GM19239 (cell line): ENCODE measurements at regions not wholly inside any gene's neighbourhood (a gene's known extent, or its start where the extent isn't known, plus 50 kb on each side); places are given as distances from the start of the nearest gene placed in this dataset.
A peak's percentile ranks its signal among the peaks of the same experiment; 100 is the strongest.

ENCODE experiments used
- DNase-seq: peaks from one replicate; pipeline ENCODE4 v3.0.0; 2011; ENCODE audit warnings: low spot score; ENCODE audit not compliant: insufficient read length
- FAIRE-seq: peaks from 2 replicates; lab custom pipeline; 2011; peaks lifted over from hg19 to GRCh38; lab: Jason Lieb, UNC

- FAIRE-seq (no peak), DNase-seq (no peak)
These were observed 113.0 kb upstream of the ANKRD55 start for GRCh38 chr5:56346044-56346710.

DNA sequence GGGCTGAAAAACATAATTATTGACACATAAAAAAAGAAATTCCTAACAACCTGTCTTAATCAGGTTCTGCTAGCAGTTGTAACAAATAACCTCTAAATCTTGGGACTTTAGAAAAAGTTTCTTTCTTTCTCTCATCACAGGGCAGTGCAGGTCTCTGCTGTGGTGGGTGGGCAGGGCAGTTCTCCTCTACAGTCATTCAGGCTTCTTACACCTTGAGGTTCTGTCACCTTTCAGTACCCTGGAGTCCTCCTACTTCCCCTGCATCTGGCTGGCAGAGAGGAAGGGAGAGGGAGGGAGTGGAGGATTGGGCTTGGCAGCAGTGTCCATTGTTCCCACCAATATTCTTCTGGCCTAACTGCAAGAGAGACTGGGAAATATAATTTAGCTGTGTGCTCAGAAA, 112.2 kb upstream of the ANKRD55 start:
- FAIRE-seq (no peak), DNase-seq (no peak)

- no peak for DNase-seq
- FAIRE-seq: no peak
These were observed 111.5 kb upstream of the ANKRD55 start for GRCh38 chr5:56344594-56344993.

DNA sequence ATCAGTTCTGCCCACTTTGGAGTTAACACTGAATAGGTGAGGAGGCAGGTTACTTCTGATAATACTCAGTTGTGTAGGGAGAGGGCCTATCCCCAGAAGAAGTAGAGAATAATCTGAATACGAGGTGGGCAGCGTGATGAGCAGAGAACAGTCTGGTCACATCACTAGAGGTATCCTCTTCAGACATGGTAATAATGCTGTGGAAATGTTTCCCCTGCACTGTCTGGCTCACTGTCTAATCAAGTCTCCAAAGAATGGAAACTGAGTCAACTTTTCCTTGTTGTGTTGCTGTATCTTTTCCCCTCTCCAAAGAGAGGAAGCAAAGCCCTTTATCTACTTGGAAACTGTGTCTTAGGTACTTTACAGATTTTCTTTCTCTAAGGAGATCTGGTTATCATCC, 110.9 kb upstream of the ANKRD55 start:
- no peak for DNase-seq
- FAIRE-seq: no peak

DNA sequence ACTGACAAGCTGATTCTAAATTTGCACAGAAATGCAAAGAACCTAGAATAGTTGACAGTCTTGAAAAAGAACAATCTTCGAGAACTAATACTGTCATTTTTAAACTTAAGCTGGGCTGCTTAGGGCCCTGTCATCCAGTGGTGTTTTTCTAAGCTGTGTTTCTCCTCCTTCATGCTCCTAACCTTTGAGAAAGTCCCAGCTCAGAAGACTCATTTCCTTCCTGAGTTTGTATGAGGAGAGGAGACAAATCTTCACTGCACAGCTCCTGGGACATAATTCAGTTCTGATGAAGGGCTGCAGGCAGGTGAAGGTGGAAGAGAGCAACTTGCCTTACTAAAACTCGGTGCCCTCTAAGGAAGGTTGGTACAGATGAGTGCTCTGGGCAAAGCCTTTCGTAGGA, 109.5 kb upstream of the ANKRD55 start:
- no peak for DNase-seq
- no peak for FAIRE-seq

DNA sequence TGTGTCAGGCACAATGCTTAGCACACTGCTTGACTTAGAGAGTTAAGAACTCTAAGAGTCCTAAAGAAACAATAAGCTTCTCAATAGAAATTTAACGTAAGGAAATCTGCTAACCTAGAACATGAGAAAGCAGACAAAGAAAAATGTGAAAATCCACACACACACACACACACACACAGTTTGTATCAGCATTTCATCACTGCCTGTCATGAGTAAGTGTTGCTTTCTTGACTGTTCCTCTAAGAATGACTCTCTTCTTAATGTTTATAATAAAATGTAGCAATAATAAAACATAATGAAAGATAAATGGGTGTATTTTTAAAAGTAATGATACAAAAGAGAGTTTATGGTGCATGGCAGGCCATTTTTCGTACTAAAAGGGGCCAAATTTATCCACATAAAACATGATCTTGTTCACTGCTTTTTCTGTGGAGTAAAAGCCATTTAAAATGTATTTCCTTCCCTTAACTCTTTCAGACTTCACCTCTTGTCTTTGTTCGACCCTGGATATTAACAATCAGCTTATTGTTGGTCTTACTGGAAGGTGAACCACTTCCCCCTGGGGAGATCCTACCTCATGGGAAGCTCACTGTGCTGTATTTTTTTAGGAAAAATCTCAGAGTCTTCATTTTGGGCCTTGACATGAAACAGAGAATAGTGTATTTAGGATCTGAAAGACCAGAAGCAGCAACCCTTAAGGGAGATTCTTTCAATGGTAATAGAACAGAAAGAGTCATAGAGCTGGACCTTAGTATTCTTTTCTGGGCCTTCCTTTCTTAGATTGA, 107.3 kb upstream of the ANKRD55 start:
- DNase-seq (no peak), FAIRE-seq (no peak)

GRCh38 chr5:56339732-56340131, 106.6 kb upstream of the ANKRD55 start:
- DNase-seq (no peak), FAIRE-seq (no peak)

DNA sequence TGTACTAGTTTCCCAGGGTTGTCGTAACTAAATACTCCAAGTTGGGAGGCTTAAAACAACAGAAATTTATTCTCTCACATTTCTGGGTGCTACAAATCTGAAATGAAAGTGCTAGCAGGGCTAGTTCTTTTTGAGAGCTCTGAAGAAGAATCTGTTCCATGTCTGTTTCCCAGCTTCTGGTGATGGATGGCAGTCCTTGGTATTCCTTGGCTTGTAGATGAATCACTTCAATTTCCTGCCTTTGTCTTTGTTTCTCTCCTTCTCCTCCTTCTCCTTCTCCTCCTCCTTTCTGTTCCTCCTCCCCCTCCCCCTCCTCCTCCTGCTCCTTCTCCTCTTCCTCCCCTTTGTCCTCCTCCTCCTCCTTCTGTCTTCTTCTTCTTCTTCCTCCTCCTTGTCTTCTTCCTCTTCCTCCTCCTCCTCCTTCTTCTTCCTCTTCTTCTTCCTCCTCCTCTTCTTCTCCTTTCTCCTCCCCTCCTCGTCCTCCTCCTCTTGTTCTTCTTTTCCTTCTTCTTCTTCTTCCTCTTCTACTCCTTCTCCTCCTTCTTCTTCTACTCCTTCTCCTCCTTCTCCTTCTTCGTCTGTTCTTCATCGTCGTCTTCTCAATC, 104.7 kb upstream of the ANKRD55 start:
- no peak for FAIRE-seq

DNA sequence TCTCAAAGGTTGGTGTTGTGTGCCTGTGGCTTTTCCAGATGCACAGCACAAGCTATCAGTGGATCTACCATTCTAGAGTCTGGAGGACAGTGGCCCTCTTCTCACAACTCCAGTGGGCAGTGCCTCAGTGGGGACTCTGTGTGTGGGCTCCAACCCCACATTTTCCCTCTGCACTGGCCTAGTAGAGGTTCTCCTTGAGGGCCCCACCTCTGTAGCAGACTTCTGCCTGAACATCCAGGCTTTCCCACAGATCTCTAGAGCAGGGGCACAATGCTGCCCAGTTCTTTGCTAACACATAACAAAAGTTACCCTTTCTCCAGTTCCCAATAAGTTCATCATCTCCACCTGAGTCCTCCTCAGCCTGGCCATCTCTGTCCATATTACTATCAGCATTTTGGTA, 102.1 kb upstream of the ANKRD55 start:
- DNase-seq: no peak

More for the DNA sequence above, 104.7 kb upstream of the ANKRD55 start:
- no peak for DNase-seq

GRCh38 chr5:56330806-56331205, 97.7 kb upstream of the ANKRD55 start:
- FAIRE-seq (no peak), DNase-seq (no peak)

More for the DNA sequence above, 102.1 kb upstream of the ANKRD55 start:
- no peak for FAIRE-seq

GRCh38 chr5:56330167-56330566, 97.0 kb upstream of the ANKRD55 start:
- DNase-seq: no peak
- FAIRE-seq: no peak

GRCh38 chr5:56329652-56330051, 96.5 kb upstream of the ANKRD55 start:
- FAIRE-seq: peak; percentile 84
- no peak for DNase-seq

GRCh38 chr5:56328753-56329560, 95.8 kb upstream of the ANKRD55 start:
- DNase-seq (no peak), FAIRE-seq (peak; percentile 90)

GRCh38 chr5:56327809-56328208, 94.7 kb upstream of the ANKRD55 start:
- DNase-seq (no peak), FAIRE-seq (peak; percentile 78)

GRCh38 chr5:56326770-56327169, 93.6 kb upstream of the ANKRD55 start:
- DNase-seq: no peak

GRCh38 chr5:56326116-56326515, 93.0 kb upstream of the ANKRD55 start:
- FAIRE-seq (no peak), DNase-seq (no peak)

More at GRCh38 chr5:56326770-56327169, 93.6 kb upstream of the ANKRD55 start:
- no peak for FAIRE-seq

GRCh38 chr5:56325039-56325438, 91.9 kb upstream of the ANKRD55 start:
- FAIRE-seq (no peak), DNase-seq (no peak)

GRCh38 chr5:56323505-56323904, 90.4 kb upstream of the ANKRD55 start:
- DNase-seq (no peak), FAIRE-seq (no peak)

DNA sequence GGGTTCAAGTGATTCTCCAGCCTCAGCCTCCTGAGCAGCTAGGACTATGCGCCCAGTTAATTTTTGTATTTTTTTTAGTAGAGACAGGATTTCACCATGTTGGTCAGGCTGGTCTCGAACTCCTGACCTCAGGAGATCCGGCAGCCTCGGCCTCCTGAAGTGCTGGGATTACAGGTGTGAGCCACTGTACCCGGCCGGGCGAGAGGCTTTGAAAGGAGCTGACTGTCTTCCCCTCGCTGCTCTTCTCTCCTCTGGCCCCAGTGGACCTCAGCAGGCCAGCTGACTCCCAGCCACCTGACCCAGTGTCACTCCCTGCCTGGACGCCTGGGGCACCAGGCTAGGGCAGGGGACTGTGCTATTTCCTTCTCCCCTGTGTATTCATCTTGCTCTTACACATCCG, 89.5 kb upstream of the ANKRD55 start:
- DNase-seq (no peak), FAIRE-seq (no peak)

- no peak for FAIRE-seq
These were observed 88.2 kb upstream of the ANKRD55 start for GRCh38 chr5:56321236-56321881.

More at GRCh38 chr5:56321236-56321881, 88.2 kb upstream of the ANKRD55 start:
- no peak for DNase-seq
